Loucy (cell line): ENCODE measurements at regions not wholly inside any gene's neighbourhood (a gene's known extent, or its start where the extent isn't known, plus 50 kb on each side); places are given as distances from the start of the nearest gene placed in this dataset.

Experiments
- EZH2phosphoT487 ChIP-seq: fragments of 200-600 bp; IDR thresholded peaks from 2 replicates; pipeline ENCODE4 v1.6.1; 2018; ENCODE audit warnings: antibody characterized with exemption, mild to moderate bottlenecking, moderate library complexity, borderline replicate concordance
- TF ChIP-seq, protein P1 (sequence below): fragments of 200-600 bp; sonication (generic); conservative IDR thresholded peaks from 2 replicates; pipeline ENCODE4 v1.5.1; 2014; ENCODE audit warnings: mild to moderate bottlenecking, antibody characterized with exemption, low read length

DNA sequence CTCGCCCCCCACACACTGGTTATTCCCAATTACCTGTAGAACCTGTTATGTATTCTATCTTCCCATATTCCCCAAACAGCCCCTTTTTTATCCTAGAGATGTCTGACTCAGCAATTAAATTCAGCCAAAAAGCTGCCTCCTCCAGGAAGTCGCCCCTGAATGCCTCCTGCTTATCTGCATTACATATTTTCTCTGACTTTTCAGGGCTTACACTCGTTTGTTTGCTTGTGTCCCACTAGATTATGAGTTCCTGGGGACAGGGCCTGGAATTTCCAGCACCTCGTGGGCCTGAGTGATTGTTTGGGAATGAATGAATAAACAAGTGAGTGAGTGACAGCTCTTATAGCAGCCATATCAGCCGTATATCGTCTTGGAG, 99.3 kb upstream of the RFLNA start:
- TF ChIP-seq, protein P1, sequence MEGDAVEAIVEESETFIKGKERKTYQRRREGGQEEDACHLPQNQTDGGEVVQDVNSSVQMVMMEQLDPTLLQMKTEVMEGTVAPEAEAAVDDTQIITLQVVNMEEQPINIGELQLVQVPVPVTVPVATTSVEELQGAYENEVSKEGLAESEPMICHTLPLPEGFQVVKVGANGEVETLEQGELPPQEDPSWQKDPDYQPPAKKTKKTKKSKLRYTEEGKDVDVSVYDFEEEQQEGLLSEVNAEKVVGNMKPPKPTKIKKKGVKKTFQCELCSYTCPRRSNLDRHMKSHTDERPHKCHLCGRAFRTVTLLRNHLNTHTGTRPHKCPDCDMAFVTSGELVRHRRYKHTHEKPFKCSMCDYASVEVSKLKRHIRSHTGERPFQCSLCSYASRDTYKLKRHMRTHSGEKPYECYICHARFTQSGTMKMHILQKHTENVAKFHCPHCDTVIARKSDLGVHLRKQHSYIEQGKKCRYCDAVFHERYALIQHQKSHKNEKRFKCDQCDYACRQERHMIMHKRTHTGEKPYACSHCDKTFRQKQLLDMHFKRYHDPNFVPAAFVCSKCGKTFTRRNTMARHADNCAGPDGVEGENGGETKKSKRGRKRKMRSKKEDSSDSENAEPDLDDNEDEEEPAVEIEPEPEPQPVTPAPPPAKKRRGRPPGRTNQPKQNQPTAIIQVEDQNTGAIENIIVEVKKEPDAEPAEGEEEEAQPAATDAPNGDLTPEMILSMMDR = no peak
- TF ChIP-seq EZH2phosphoT487 = no peak
